HepG2 (cell line): ENCODE measurements at regions not wholly inside any gene's neighbourhood (a gene's known extent, or its start where the extent isn't known, plus 50 kb on each side); places are given as distances from the start of the nearest gene placed in this dataset.

Source experiments
- ATAC-seq: fragments of 200-7000 bp; cut with Tn5 transposase; 3 replicates; pipeline ENCODE4 v1.9.1; 2020; ENCODE audit warnings: mild to moderate bottlenecking, moderate library complexity
- BruUV-seq: library from RNA; stranded (reverse); fragments of 400-500 nt; replicated peaks from 2 replicates; lab custom pipeline; 2021; lab: Mats Ljungman, UMichigan
- CTCF ChIA-PET: fragments of 300-600 bp; formaldehyde crosslinking; extraction: SDS; loops from one replicate; lab custom pipeline; 2021; ENCODE audit warnings: low total read pairs, inconsistent platforms, low intra/inter-chr PET ratio; lab: Yijun Ruan, JAX
- POLR2A ChIA-PET: fragments of 350-600 bp; sonication (Branson Sonifier 250); formaldehyde crosslinking; loops from one replicate; lab custom pipeline; 2020; ENCODE audit warnings: antibody characterized with exemption, inconsistent platforms; lab: Yijun Ruan, JAX
- DNase-seq: peaks from one replicate; pipeline ENCODE4 v3.0.0-alpha.2; 2015; ENCODE audit warnings: low spot score
- FAIRE-seq: peaks from 3 replicates; lab custom pipeline; 2011; peaks lifted over from hg19 to GRCh38; lab: Jason Lieb, UNC
- H2AFZ ChIP-seq: one replicate; pipeline ENCODE4 v1.6.1; 2011; ENCODE audit warnings: low read length, inconsistent platforms
- H3K27ac ChIP-seq: fragments of 300-600 bp; 3 replicates; pipeline ENCODE4 v1.8.0; 2011; ENCODE audit warnings: mixed run types, mild to moderate bottlenecking, mixed read lengths, low read length, inconsistent platforms; ENCODE audit not compliant: insufficient read depth; ENCODE audit errors: extremely low read length
- H3K27me3 ChIP-seq, 2 experiments: fragments of 200-600 bp in 1 of 2; 2 replicates in 1 of 2; 3 replicates in 1 of 2; pipeline versions ENCODE4 v1.6.0 to v1.8.0; 2011; ENCODE audit warnings: low read length in 2 of 2, mild to moderate bottlenecking in 2 of 2, moderate library complexity in 2 of 2, inconsistent platforms in 1 of 2; ENCODE audit not compliant: insufficient read depth in 2 of 2, control insufficient read depth in 1 of 2
- H3K36me3 ChIP-seq, 2 experiments: fragments of 200-600 bp in 1 of 2; replicated peaks in 1 of 2; 2 replicates in 1 of 2; 3 replicates in 1 of 2; pipeline versions ENCODE4 v1.5.1 to v1.8.0; 2011; ENCODE audit warnings: low read length in 2 of 2, inconsistent platforms in 1 of 2; ENCODE audit not compliant: insufficient read depth in 2 of 2, control insufficient read depth in 1 of 2
- H3K4me1 ChIP-seq: 2 replicates; pipeline ENCODE4 v1.5.1; 2012; ENCODE audit warnings: low read length, inconsistent platforms; ENCODE audit not compliant: insufficient read depth
- H3K4me2 ChIP-seq: 2 replicates; pipeline ENCODE4 v1.6.0; 2011; ENCODE audit warnings: low read depth, low read length, inconsistent platforms
- H3K4me3 ChIP-seq, 3 experiments: fragments of 200-600 bp in 1 of 3; sonication (generic), shearing (Covaris generic) in 1 of 3; replicated peaks in 1 of 3; 2 replicates each; pipeline ENCODE4 v1.5.1; 2011 to 2016; ENCODE audit warnings: low read length in 3 of 3, inconsistent platforms in 2 of 3, low read depth in 2 of 3, mild to moderate bottlenecking in 2 of 3, control low read depth in 1 of 3, mixed read lengths in 1 of 3; ENCODE audit not compliant: insufficient read depth in 1 of 3
- H3K79me2 ChIP-seq: one replicate; pipeline ENCODE4 v1.6.1; 2011; ENCODE audit warnings: low read length, inconsistent platforms; ENCODE audit not compliant: insufficient read depth
- H3K9ac ChIP-seq: 2 replicates; pipeline ENCODE4 v1.6.0; 2011; ENCODE audit warnings: mild to moderate bottlenecking, low read depth, low read length, inconsistent platforms; ENCODE audit not compliant: insufficient read depth
- H3K9me3 ChIP-seq: 2 replicates; pipeline ENCODE4 v1.5.1; 2012; ENCODE audit warnings: mild to moderate bottlenecking, low read length
- H4K20me1 ChIP-seq: 2 replicates; pipeline ENCODE4 v1.6.0; 2011; ENCODE audit warnings: inconsistent platforms, mild to moderate bottlenecking, low read length, moderate library complexity; ENCODE audit not compliant: insufficient read depth
- ASH2L ChIP-seq: fragments of 300-600, 200-600 bp; sonication (generic); IDR thresholded peaks from 2 replicates; pipeline ENCODE4 v1.7.0; 2017; ENCODE audit warnings: low read depth, mild to moderate bottlenecking, moderate library complexity, mixed read lengths, low read length; ENCODE audit not compliant: insufficient read length
- REL ChIP-seq: sonication (generic); formaldehyde crosslinking; conservative IDR thresholded peaks from 2 replicates; pipeline ENCODE4 v1.8.0; 2022; ENCODE audit warnings: mild to moderate bottlenecking, missing genetic modification reagents, moderate library complexity
- TEAD2 ChIP-seq: sonication (generic); formaldehyde crosslinking; IDR thresholded peaks from 2 replicates; pipeline ENCODE4 v1.9.0; 2021; ENCODE audit warnings: missing genetic modification reagents
- TGIF2 ChIP-seq: IDR thresholded peaks from 2 replicates; pipeline ENCODE4 v1.6.1; 2016; ENCODE audit warnings: control low read depth, missing compliant biosample characterization
- ZFX ChIP-seq: sonication (generic); formaldehyde crosslinking; IDR thresholded peaks from 2 replicates; pipeline ENCODE4 v1.4.0; 2020; ENCODE audit warnings: mild to moderate bottlenecking, low read depth, missing genetic modification reagents, moderate library complexity
- ZNF350 ChIP-seq: sonication (generic); formaldehyde crosslinking; IDR thresholded peaks from 2 replicates; pipeline ENCODE4 v1.4.0; 2020; ENCODE audit warnings: mild to moderate bottlenecking, low read depth, missing genetic modification reagents, borderline replicate concordance
- ZNF430 ChIP-seq: sonication (generic); formaldehyde crosslinking; IDR thresholded peaks from 2 replicates; pipeline ENCODE4 v1.9.0; 2021; ENCODE audit warnings: mild to moderate bottlenecking, missing genetic modification reagents
- ZSCAN25 ChIP-seq: sonication (generic); formaldehyde crosslinking; IDR thresholded peaks from 2 replicates; pipeline ENCODE4 v1.8.0; 2022; ENCODE audit warnings: mild to moderate bottlenecking, missing genetic modification reagents
- WGBS: methylation state at CpG from one replicate; pipeline ENCODE4 v1.1.6; 2017; ENCODE audit warnings: low lambda C conversion rate; 5-methylcytosine and 5-hydroxymethylcytosine counted together
- in situ Hi-C: cut with HindIII; loops from 2 replicates; pipeline ENCODE4 v1.10.0; 2017; ENCODE audit warnings: low pct_unique_long_range_greater_than_20kb; ENCODE audit not compliant: extremely low pct_ligation_motif_present
- intact Hi-C: fragments of 100-400 bp; cut with micrococcal nuclease; formaldehyde crosslinking; loops from one replicate; pipeline ENCODE4 v1.10.0; 2022; ENCODE audit not compliant: unreplicated experiment
- TF ChIP-seq, protein P1 (sequence below), 2 experiments: sonication (generic) in 1 of 2; formaldehyde crosslinking in 1 of 2; IDR thresholded peaks; 2 replicates each; pipeline versions ENCODE4 v1.4.0 to v1.6.1; 2016 to 2020; ENCODE audit warnings: borderline replicate concordance in 1 of 2, low read depth in 1 of 2, mild to moderate bottlenecking in 1 of 2, missing genetic modification reagents in 1 of 2
- TF ChIP-seq, protein P2 (sequence below): IDR thresholded peaks from 2 replicates; pipeline ENCODE4 v1.6.1; 2018; ENCODE audit warnings: missing genetic modification reagents, mild to moderate bottlenecking, missing compliant biosample characterization
- TF ChIP-seq, protein P3 (sequence below): IDR thresholded peaks from 2 replicates; pipeline ENCODE4 v1.6.1; 2016; ENCODE audit warnings: mild to moderate bottlenecking

GRCh38 chr6:113762641-113763040 is 94.5 kb upstream of the MARCKS start (continued):
- TF ChIP-seq, protein P1, sequence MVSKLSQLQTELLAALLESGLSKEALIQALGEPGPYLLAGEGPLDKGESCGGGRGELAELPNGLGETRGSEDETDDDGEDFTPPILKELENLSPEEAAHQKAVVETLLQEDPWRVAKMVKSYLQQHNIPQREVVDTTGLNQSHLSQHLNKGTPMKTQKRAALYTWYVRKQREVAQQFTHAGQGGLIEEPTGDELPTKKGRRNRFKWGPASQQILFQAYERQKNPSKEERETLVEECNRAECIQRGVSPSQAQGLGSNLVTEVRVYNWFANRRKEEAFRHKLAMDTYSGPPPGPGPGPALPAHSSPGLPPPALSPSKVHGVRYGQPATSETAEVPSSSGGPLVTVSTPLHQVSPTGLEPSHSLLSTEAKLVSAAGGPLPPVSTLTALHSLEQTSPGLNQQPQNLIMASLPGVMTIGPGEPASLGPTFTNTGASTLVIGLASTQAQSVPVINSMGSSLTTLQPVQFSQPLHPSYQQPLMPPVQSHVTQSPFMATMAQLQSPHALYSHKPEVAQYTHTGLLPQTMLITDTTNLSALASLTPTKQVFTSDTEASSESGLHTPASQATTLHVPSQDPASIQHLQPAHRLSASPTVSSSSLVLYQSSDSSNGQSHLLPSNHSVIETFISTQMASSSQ (IDR thresholded peaks at IDR 0.05; ENCODE audit: low read depth), result no peak
- TF ChIP-seq, protein P1 (CRISPR knock-in tag; IDR thresholded peaks at IDR 0.05; ENCODE audit: borderline replicate concordance), result no peak
- TF ChIP-seq ZNF430 (CRISPR knock-in tag), result no peak
- TF ChIP-seq TGIF2 (CRISPR knock-in tag), result no peak
- TF ChIP-seq, protein P2, sequence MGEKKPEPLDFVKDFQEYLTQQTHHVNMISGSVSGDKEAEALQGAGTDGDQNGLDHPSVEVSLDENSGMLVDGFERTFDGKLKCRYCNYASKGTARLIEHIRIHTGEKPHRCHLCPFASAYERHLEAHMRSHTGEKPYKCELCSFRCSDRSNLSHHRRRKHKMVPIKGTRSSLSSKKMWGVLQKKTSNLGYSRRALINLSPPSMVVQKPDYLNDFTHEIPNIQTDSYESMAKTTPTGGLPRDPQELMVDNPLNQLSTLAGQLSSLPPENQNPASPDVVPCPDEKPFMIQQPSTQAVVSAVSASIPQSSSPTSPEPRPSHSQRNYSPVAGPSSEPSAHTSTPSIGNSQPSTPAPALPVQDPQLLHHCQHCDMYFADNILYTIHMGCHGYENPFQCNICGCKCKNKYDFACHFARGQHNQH, result no peak

GRCh38 chr6:113763311-113763766 is 93.8 kb upstream of the MARCKS start:
- CTCF ChIA-PET, result no interaction called here
- H3K27ac ChIP-seq, result no peak overlapping the region
- no peak for ATAC-seq

More at GRCh38 chr6:113763311-113763766, 93.8 kb upstream of the MARCKS start:
- Histone ChIP-seq H3K9me3 (no peaks in the 10 kb centered on the region), H3K9ac (no peak overlapping the region), H3K4me3 (no peak overlapping the region), H4K20me1 (no peaks in the 10 kb centered on the region), H3K4me1 (no peaks in the 10 kb centered on the region), H3K36me3 (no peaks in the 10 kb centered on the region), H3K79me2 (no peaks in the 10 kb centered on the region), H3K4me2 (no peak overlapping the region), H2AFZ (no peak overlapping the region), H3K27me3 (peaks cover 0 to 4% of the 10 kb centered on the region in 2 experiments; a peak in 1 of 5 replicates)
- POLR2A ChIA-PET, result no interaction called here
- BruUV-seq, result no TSS peak
- intact Hi-C loops, result no loop called here
- TF ChIP-seq ZNF350 (no peak), REL (no peak), ASH2L (no peak), ZFX (CRISPR knock-in tag) (no peak), ZSCAN25 (CRISPR knock-in tag) (no peak), TEAD2 (CRISPR knock-in tag) (no peak)
- TF ChIP-seq, protein P3, sequence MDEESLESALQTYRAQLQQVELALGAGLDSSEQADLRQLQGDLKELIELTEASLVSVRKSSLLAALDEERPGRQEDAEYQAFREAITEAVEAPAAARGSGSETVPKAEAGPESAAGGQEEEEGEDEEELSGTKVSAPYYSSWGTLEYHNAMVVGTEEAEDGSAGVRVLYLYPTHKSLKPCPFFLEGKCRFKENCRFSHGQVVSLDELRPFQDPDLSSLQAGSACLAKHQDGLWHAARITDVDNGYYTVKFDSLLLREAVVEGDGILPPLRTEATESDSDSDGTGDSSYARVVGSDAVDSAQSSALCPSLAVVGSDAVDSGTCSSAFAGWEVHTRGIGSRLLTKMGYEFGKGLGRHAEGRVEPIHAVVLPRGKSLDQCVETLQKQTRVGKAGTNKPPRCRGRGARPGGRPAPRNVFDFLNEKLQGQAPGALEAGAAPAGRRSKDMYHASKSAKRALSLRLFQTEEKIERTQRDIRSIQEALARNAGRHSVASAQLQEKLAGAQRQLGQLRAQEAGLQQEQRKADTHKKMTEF, result no peak
- DNase-seq (no peak), FAIRE-seq (no peak)
- in situ Hi-C loops, result no loop called here
- WGBS, result 76% methylated on average over 1 of the region's 1 CpG
